Heart left ventricle (tissue), 16 donors: ENCODE measurements at regions not wholly inside any gene's neighbourhood (a gene's known extent, or its start where the extent isn't known, plus 50 kb on each side); places are given as distances from the start of the nearest gene placed in this dataset.
A peak's percentile ranks its signal among the peaks of the same experiment; 100 is the strongest.

ENCODE experiments used
- ATAC-seq, 4 donors: fragments of 200-7000 bp; cut with Tn5 transposase; one replicate each; pipeline ENCODE4 v1.9.1; 2020 to 2022; ENCODE audit warnings: moderate library complexity in 4 of 4, mild to moderate bottlenecking in 3 of 4, moderate number of reproducible peaks in 1 of 4
- DNase-seq, 5 donors: peaks; one replicate each; pipeline ENCODE4 v3.0.0-alpha.2; 2020
- H3K27ac ChIP-seq, 12 donors: fragments of 200-600 bp; sonication (generic) in 4 of 12; one replicate each; pipeline versions ENCODE4 v1.5.0 to v1.8.0; 2016 to 2022; ENCODE audit warnings: mild to moderate bottlenecking in 2 of 12
- H3K27me3 ChIP-seq, 9 donors: fragments of 200-600 bp; sonication (generic) in 2 of 9; one replicate each; pipeline versions ENCODE4 v1.5.1 to v1.8.0; 2016 to 2022; ENCODE audit warnings: mild to moderate bottlenecking in 3 of 9
- H3K36me3 ChIP-seq, 9 donors: fragments of 200-600 bp; sonication (generic) in 2 of 9; one replicate each; pipeline versions ENCODE4 v1.5.0 to v1.8.0; 2018 to 2022; ENCODE audit warnings: mild to moderate bottlenecking in 2 of 9
- H3K4me1 ChIP-seq, 12 donors: fragments of 200-600 bp; sonication (generic) in 4 of 12; one replicate each; pipeline versions ENCODE4 v1.5.0 to v1.8.0; 2016 to 2022; ENCODE audit warnings: mild to moderate bottlenecking in 3 of 12
- H3K4me3 ChIP-seq, 12 donors: fragments of 200-600 bp; sonication (generic) in 4 of 12; one replicate each; pipeline versions ENCODE4 v1.5.0 to v1.8.0; 2017 to 2022; ENCODE audit warnings: mild to moderate bottlenecking in 9 of 12, moderate library complexity in 4 of 12
- H3K9me3 ChIP-seq, 12 donors: fragments of 200-600 bp; sonication (generic) in 4 of 12; one replicate each; pipeline versions ENCODE4 v1.5.0 to v1.8.0; 2016 to 2022; ENCODE audit warnings: mild to moderate bottlenecking in 1 of 12
- POLR2A ChIP-seq, 2 donors: fragments of 450-650 bp; IDR thresholded peaks; one replicate each; pipeline ENCODE4 v1.6.1; 2017; ENCODE audit warnings: antibody characterized with exemption in 2 of 2, mild to moderate bottlenecking in 2 of 2, moderate library complexity in 2 of 2
- WGBS, 4 donors: extraction: QIAGEN DNeasy Blood & Tissue Kit in 2 of 4; methylation state at CpG; one replicate each; pipeline versions ENCODE4 v1.1.5 to v1.1.7; 2013 to 2018; 5-methylcytosine and 5-hydroxymethylcytosine counted together
- intact Hi-C, 10 donors: fragments of 100-400 bp; cut with DNase I; formaldehyde crosslinking; loops; one replicate each; pipeline versions ENCODE4 v1.11.1 to v1.14.2; 2022
- TF ChIP-seq, protein P1 (sequence below), 12 donors: fragments of 200-600 bp; sonication (generic) in 4 of 12; IDR thresholded peaks; one replicate each; pipeline versions ENCODE4 v1.5.0 to v1.8.0; 2018 to 2022; ENCODE audit warnings: antibody characterized with exemption in 12 of 12, mild to moderate bottlenecking in 5 of 12
- donor health status: ischemic (EF 13 %, LVEDD 7.1; RV severe dilation, severe dysfunction).
- donor health status: healthy with polysubstance abuse.
- donor health status: DM: no; HTN: yes; CAD: no.
- donor health status: DM: no; HTN: no; CAD: no.
- donor health status: ischemic (EF 25% LVEDD 6.9; RV normal size, moderate dysfunction).
- donor health status: ischemic (EF 25% LVEDD 5.7; RV mildly dilated, moderate dysfunction).
- donor health status: healthy.
- donor health status: DM: yes; HTN: yes; CAD: no.
- donor health status: ischemic (EF 35%, LVEDD 5.7; RV mildly dilated, moderate dysfunction).
- donor health status: nonischemic (EF 11% LVEDD 7.7; RV severe dilation, severe dysfunction).
- donor health status: DM: yes; HTN: yes; CAD: no.
- donor health status: PGD.
- donor health status: ischemic (EF 29% LVEDD 5.4; RV normal size, mild dysfunction).
- donor health status: nonischemic (EF 23%, LVEDD 6.1; RV moderate dilation, normal function).

DNA sequence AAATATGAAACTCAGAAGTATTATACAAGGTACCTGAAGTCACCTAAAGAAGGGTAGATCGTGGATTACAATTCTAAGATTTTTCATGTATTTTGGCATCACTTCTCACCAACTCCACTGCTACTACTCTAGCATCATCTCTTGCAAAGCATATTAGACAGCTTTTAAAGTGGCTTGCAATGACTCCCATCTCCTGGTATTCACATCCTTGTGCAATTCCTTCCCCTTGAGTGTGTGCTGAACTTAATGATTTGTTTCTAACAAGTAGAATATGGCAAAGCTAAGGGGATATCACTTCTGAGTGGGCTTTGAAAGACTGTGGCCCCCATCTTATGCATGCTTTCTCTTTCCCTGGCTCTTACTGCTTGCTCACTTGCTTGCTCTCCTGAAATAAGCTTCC, 280.2 kb downstream of the SNX13 start:
- H3K36me3 ChIP-seq = no peaks in the 10 kb centered on the region
- H3K27ac ChIP-seq = no peak overlapping the region
- ATAC-seq (no peak), DNase-seq (no peak)
- H3K9me3 ChIP-seq = peaks cover 0 to 13% (median 0%) of the 10 kb centered on the region in 12 donors
- WGBS, 4 donors = 87 to 97% (median 95%) methylated on average over 1 of the region's 1 CpG
- no peak overlapping the region for H3K4me3 ChIP-seq
- no peak for TF ChIP-seq POLR2A (IDR thresholded peaks at IDR 0.05)
- TF ChIP-seq, protein P1, sequence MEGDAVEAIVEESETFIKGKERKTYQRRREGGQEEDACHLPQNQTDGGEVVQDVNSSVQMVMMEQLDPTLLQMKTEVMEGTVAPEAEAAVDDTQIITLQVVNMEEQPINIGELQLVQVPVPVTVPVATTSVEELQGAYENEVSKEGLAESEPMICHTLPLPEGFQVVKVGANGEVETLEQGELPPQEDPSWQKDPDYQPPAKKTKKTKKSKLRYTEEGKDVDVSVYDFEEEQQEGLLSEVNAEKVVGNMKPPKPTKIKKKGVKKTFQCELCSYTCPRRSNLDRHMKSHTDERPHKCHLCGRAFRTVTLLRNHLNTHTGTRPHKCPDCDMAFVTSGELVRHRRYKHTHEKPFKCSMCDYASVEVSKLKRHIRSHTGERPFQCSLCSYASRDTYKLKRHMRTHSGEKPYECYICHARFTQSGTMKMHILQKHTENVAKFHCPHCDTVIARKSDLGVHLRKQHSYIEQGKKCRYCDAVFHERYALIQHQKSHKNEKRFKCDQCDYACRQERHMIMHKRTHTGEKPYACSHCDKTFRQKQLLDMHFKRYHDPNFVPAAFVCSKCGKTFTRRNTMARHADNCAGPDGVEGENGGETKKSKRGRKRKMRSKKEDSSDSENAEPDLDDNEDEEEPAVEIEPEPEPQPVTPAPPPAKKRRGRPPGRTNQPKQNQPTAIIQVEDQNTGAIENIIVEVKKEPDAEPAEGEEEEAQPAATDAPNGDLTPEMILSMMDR (IDR thresholded peaks at IDR 0.05) = no peak
- intact Hi-C loops = no loop called here
- peaks cover 0 to 6% (median 0%) of the 10 kb centered on the region in 12 donors for H3K4me1 ChIP-seq
- H3K27me3 ChIP-seq = no peaks in the 10 kb centered on the region

DNA sequence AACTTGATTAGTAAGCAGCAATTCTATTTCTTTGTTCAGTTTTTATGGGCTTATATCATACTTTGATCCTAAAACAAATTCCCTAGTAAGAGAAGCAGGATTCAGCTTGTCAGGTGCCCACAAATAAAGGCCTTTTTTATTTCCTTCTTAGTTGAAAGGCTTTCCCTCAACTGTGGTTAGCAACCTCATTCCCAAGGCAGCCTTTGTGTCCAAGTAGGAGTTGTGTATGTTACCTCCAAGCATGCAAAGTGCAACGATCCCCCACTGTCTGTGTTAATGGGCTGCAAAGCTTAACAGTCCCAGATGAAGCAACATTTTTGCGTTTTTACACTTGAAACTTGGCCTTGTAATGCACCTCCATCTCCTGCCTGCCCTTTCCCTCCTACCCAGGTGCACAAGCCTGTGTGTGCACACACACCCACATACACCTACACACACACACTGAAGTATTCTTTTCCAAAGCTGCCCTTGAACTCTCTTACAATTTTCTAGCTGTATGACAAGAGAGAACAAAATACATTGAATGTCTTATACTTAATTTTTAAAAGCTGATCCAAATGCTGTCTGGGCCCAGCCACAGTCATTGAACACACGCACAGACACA, 278.2 kb downstream of the SNX13 start:
- ATAC-seq (no peak), DNase-seq (no peak)
- WGBS, 4 donors = 55 to 67% (median 59%) methylated on average over 3 of the region's 3 CpGs
- Histone ChIP-seq H3K4me1 (no peaks in the 10 kb centered on the region), H3K27me3 (no peaks in the 10 kb centered on the region), H3K4me3 (no peak overlapping the region), H3K36me3 (no peaks in the 10 kb centered on the region), H3K27ac (no peak overlapping the region), H3K9me3 (peaks cover 0 to 11% (median 0%) of the 10 kb centered on the region in 12 donors)
- TF ChIP-seq, protein P1 (IDR thresholded peaks at IDR 0.05) = no peak
- TF ChIP-seq POLR2A (IDR thresholded peaks at IDR 0.05) = no peak
- intact Hi-C loops = no loop called here

DNA sequence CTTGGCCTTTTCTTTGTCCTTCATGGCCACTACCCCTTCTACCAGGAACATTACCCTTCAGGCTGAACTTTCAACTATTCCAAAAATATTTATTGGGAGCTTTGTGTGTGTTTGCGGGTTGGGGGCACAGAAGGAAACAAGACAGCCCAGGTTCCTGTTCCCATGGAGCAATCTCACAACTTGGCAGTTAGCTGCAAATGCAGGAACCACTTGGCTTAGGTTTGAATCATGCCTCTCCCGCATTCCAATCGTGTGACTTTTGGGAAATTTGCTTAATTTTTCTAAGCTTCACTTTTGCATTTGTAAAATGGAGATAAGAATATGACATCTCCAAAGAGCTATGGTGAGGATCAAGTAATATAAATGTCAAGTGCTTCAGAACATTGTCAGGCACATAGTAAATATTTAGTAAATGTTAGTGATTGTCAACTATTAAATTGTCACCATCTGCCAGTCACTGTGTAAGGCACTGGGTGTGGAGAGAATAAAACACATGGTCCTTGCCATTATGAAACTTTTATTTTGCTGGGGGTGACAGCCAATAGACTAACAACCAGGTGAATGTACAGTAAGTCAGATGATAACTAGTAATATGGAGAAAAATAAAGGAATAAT, 277.1 kb downstream of the SNX13 start:
- whole genome bisulfite sequencing, 4 donors = 83 to 89% (median 84%) methylated on average over 3 of the region's 3 CpGs
- H3K4me1 ChIP-seq = no peaks in the 10 kb centered on the region
- ATAC-seq (no peak), DNase-seq (no peak)
- intact Hi-C loops = no loop called here
- H3K27ac ChIP-seq = peak overlapping the region in 1 of 12 donors; percentile 4
- H3K9me3 ChIP-seq = peaks cover 0 to 6% (median 0%) of the 10 kb centered on the region in 12 donors
- no peaks in the 10 kb centered on the region for H3K36me3 ChIP-seq
- no peaks in the 10 kb centered on the region for H3K27me3 ChIP-seq
- no peak overlapping the region for H3K4me3 ChIP-seq
- TF ChIP-seq, protein P1 (IDR thresholded peaks at IDR 0.05) = no peak
- no peak for TF ChIP-seq POLR2A (IDR thresholded peaks at IDR 0.05)

DNA sequence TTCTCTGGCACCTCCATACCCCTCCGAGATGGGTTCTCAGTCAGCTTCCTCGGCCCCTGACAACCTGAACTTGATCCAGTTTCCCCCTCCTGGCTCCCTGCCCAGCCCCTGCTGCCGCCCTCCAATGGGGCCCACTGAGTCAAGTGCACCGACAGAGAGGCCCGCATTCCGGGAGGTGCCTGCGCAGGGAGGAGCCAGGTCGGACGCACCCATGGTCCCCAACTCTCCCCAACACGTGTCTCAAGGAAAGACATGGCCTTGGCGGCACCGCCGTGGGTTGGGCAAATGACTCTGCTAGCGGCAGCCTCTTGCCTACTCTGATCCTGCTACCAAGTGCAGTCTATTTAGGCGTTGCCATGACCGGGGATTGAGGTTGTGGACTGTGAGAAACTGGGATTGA, 275.3 kb downstream of the SNX13 start:
- Histone ChIP-seq H3K4me1 (no peaks in the 10 kb centered on the region), H3K27ac (no peak overlapping the region), H3K9me3 (no peaks in the 10 kb centered on the region), H3K4me3 (no peak overlapping the region), H3K27me3 (no peaks in the 10 kb centered on the region), H3K36me3 (no peaks in the 10 kb centered on the region)
- WGBS, 4 donors = 89 to 92% (median 90%) methylated on average over 10 to 16 of the region's 16 CpGs
- DNase-seq = no peak
- intact Hi-C loops = no loop called here
- no peak for ATAC-seq
- TF ChIP-seq, protein P1 (IDR thresholded peaks at IDR 0.05) = no peak
- no peak for TF ChIP-seq POLR2A (IDR thresholded peaks at IDR 0.05)
